Parathyroid adenoma (tissue), 2 donors: ENCODE measurements at regions not wholly inside any gene's neighbourhood (a gene's known extent, or its start where the extent isn't known, plus 50 kb on each side); places are given as distances from the start of the nearest gene placed in this dataset.
"Not testable (repeated sequence)": the region's sequence is repeated elsewhere in the genome, so short reads cannot be mapped to it uniquely, and the experiment has no call there.

Source experiments
- H2AFZ ChIP-seq: fragments of 300-600 bp; sonication (generic); one replicate; pipeline ENCODE4 v1.7.0; 2017; ENCODE audit warnings: antibody characterized with exemption, mild to moderate bottlenecking
- H3K27ac ChIP-seq: fragments of 300-600 bp; sonication (generic); one replicate; pipeline ENCODE4 v1.7.0; 2017
- H3K27me3 ChIP-seq: fragments of 300-600 bp; sonication (generic); one replicate; pipeline ENCODE4 v1.7.0; 2017; ENCODE audit warnings: low read length; ENCODE audit not compliant: control insufficient read depth, insufficient read depth
- H3K36me3 ChIP-seq: fragments of 300-600 bp; sonication (generic); one replicate; pipeline ENCODE4 v1.7.0; 2017; ENCODE audit warnings: low read length; ENCODE audit not compliant: control insufficient read depth, insufficient read depth
- H3K4me1 ChIP-seq: fragments of 300-600 bp; sonication (generic); one replicate; pipeline ENCODE4 v1.7.0; 2017; ENCODE audit warnings: control low read depth
- H3K4me2 ChIP-seq: fragments of 300-600 bp; sonication (generic); one replicate; pipeline ENCODE4 v1.7.0; 2017; ENCODE audit warnings: low read length
- H3K4me3 ChIP-seq: fragments of 300-600 bp; sonication (generic); one replicate; pipeline ENCODE4 v1.7.0; 2017; ENCODE audit warnings: low read depth, low read length
- H3K79me2 ChIP-seq: fragments of 300-600 bp; sonication (generic); one replicate; pipeline ENCODE4 v1.7.0; 2017; ENCODE audit warnings: control low read depth
- H3K9ac ChIP-seq: fragments of 300-600 bp; sonication (generic); one replicate; pipeline ENCODE4 v1.7.0; 2017; ENCODE audit warnings: mild to moderate bottlenecking
- H3K9me3 ChIP-seq: fragments of 300-600 bp; sonication (generic); one replicate; pipeline ENCODE4 v1.7.0; 2017; ENCODE audit warnings: low read length; ENCODE audit not compliant: control insufficient read depth
- TF ChIP-seq, protein P1 (sequence below): fragments of 300-600 bp; sonication (generic); IDR thresholded peaks from one replicate; pipeline ENCODE4 v1.7.0; 2017; ENCODE audit warnings: antibody characterized with exemption, mild to moderate bottlenecking
- donor health status: primary hyperparathyroidism.

DNA sequence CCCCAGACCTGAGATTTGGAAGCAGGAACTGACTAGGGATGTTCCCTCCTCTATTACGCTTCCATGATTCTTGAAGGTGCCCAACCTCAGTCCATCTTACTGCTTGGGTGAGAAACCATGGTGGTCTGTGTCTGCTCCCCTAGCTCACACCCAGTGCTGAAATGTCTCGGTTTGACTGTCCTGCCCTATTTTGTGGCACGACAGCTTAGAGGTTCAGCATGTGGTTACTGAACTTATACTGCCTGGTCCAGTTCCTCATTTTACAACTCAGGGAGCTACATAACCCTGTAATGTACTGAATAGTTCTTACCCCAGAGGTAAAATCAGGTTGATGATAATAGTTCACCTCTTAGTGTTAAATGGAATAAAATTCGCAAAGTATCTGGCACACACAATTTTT is 203.1 kb downstream of the RBM46 start:
- Histone ChIP-seq H3K36me3 (no peaks in the 10 kb centered on the region), H3K27ac (no peak overlapping the region), H3K9me3 (no peaks in the 10 kb centered on the region), H3K4me3 (no peak overlapping the region), H3K79me2 (no peaks in the 10 kb centered on the region), H3K27me3 (no peaks in the 10 kb centered on the region), H2AFZ (no peak overlapping the region), H3K4me1 (no peaks in the 10 kb centered on the region), H3K4me2 (no peak overlapping the region), H3K9ac (no peak overlapping the region)
- TF ChIP-seq, protein P1, sequence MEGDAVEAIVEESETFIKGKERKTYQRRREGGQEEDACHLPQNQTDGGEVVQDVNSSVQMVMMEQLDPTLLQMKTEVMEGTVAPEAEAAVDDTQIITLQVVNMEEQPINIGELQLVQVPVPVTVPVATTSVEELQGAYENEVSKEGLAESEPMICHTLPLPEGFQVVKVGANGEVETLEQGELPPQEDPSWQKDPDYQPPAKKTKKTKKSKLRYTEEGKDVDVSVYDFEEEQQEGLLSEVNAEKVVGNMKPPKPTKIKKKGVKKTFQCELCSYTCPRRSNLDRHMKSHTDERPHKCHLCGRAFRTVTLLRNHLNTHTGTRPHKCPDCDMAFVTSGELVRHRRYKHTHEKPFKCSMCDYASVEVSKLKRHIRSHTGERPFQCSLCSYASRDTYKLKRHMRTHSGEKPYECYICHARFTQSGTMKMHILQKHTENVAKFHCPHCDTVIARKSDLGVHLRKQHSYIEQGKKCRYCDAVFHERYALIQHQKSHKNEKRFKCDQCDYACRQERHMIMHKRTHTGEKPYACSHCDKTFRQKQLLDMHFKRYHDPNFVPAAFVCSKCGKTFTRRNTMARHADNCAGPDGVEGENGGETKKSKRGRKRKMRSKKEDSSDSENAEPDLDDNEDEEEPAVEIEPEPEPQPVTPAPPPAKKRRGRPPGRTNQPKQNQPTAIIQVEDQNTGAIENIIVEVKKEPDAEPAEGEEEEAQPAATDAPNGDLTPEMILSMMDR, result no peak

DNA sequence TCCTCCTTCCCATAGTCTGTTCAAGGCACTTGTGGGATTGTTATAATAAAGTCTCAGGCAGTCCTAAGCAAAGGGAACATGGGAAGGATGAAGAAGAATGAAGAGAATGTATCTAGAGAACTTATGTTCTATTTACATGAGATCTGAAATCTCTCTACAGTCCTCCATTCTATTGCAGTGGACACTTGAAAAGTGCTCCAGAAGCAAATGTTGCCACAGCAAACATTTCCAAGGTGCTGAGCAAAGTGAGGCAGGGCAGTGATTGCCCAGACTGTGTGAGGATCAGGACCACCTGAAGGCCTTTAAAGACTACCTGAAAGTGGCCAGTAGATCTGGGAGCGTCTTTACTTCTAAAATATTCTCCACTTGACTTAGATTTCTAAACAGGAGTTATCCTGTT is 203.5 kb downstream of the RBM46 start:
- no peaks in the 10 kb centered on the region for H3K27me3 ChIP-seq
- no peaks in the 10 kb centered on the region for H3K9me3 ChIP-seq
- H3K27ac ChIP-seq, result no peak overlapping the region
- TF ChIP-seq, protein P1, result no peak
- no peaks in the 10 kb centered on the region for H3K4me1 ChIP-seq
- no peak overlapping the region for H3K9ac ChIP-seq
- no peak overlapping the region for H3K4me3 ChIP-seq
- H2AFZ ChIP-seq, result no peak overlapping the region
- no peak overlapping the region for H3K4me2 ChIP-seq
- no peaks in the 10 kb centered on the region for H3K36me3 ChIP-seq
- H3K79me2 ChIP-seq, result no peaks in the 10 kb centered on the region

DNA sequence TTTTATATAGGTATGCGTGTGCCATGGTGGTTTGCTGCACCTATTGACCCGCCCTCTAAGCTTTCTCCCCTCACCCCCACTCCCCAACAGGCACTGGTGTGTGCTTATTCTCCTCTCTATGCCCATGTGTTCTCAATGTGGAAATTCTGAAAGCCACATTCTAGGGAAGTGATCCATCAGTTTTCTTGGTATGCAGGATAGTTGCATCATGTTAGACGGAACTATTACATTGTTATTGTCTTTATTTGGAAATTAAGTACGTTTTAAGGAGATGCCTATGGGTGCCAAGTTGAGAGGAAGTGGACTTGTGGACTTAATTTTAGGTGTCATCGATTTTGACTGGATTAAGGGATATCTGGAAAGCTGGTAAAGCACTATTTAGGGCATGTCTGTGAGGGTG is 204.6 kb downstream of the RBM46 start:
- Histone ChIP-seq H3K9me3 (no peaks in the 10 kb centered on the region), H3K36me3 (no peaks in the 10 kb centered on the region), H3K79me2 (no peaks in the 10 kb centered on the region), H2AFZ (no peak overlapping the region), H3K4me2 (no peak overlapping the region), H3K27me3 (no peaks in the 10 kb centered on the region), H3K9ac (no peak overlapping the region), H3K4me3 (no peak overlapping the region), H3K4me1 (no peaks in the 10 kb centered on the region), H3K27ac (no peak overlapping the region)
- TF ChIP-seq, protein P1, result no peak

DNA sequence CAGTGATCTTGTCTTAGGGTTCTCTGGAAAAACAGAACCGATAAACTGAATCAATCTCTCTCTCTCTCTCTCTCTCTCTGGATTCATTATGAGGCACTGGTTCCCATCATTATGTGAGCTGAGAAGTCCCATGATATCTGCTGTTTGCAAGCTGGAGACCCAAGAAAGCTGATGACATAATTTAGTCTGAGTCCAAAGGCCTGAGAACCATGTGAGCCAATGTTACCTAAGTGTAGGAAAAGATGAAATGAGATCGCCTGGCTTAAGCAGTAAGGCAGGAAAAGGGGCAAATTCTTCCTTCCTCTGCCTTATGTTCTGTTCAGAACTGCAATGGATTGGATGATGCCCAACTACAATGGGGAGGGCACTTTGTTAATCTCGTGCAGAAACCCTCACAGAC is 207.4 kb downstream of the RBM46 start:
- Histone ChIP-seq H3K27me3 (no peaks in the 10 kb centered on the region), H3K9me3 (no peaks in the 10 kb centered on the region)

DNA sequence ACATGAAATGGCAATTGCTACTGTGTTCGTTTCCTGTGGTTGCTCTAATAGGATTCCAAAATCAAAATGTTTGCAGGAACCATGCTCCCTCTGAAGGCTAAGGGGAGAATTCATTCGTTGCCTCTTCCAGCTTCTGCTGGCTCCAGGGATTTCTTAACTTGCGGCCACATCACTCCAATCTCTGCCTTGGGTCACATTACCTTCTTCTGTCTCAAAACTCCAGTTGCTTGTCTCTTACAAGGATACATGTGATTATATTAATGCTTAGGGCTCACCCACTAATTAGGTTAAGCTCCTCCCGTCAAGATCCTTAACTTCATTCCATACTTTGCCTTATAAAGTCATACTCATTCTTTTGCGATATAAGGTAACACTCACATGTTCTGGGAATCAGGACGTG is 208.4 kb downstream of the RBM46 start:
- TF ChIP-seq, protein P1, result no peak
- no peak overlapping the region for H3K9ac ChIP-seq

More for the DNA sequence above, 207.4 kb downstream of the RBM46 start:
- no peak overlapping the region for H2AFZ ChIP-seq
- no peak overlapping the region for H3K4me2 ChIP-seq
- H3K4me1 ChIP-seq, result no peaks in the 10 kb centered on the region
- H3K79me2 ChIP-seq, result no peaks in the 10 kb centered on the region
- H3K4me3 ChIP-seq, result no peak overlapping the region
- no peak overlapping the region for H3K27ac ChIP-seq
- TF ChIP-seq, protein P1, result no peak
- no peak overlapping the region for H3K9ac ChIP-seq
- H3K36me3 ChIP-seq, result no peaks in the 10 kb centered on the region

DNA sequence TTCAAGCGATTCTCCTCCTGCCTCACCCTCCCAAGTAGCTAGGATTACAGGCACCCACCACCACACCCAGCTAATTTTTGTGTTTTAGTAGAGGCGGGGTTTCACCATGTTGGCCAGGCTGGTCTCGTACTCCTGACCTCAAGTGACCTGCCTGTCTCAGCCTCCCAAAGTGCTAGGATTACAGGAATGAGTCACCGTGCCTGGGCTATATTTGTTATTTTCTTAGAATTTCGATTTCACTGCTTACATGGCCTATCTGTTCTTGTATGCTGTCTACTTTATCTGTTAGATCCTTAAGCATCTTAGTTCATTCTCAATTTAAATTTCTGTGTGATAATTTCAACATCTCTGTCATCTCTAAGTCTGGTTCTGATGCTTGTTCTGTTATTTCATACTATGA is 210.6 kb upstream of the NPY2R start:
- not testable (repeated sequence) for H3K36me3 ChIP-seq, H3K79me2 ChIP-seq, H3K9ac ChIP-seq, H2AFZ ChIP-seq, H3K27ac ChIP-seq, H3K4me1 ChIP-seq, H3K27me3 ChIP-seq, H3K4me3 ChIP-seq, H3K4me2 ChIP-seq, H3K9me3 ChIP-seq

More for the DNA sequence above, 208.4 kb downstream of the RBM46 start:
- no peaks in the 10 kb centered on the region for H3K4me1 ChIP-seq
- no peaks in the 10 kb centered on the region for H3K27me3 ChIP-seq
- no peaks in the 10 kb centered on the region for H3K79me2 ChIP-seq
- no peak overlapping the region for H3K27ac ChIP-seq
- no peak overlapping the region for H3K4me2 ChIP-seq
- H3K36me3 ChIP-seq, result no peaks in the 10 kb centered on the region
- no peak overlapping the region for H2AFZ ChIP-seq
- no peaks in the 10 kb centered on the region for H3K9me3 ChIP-seq
- no peak overlapping the region for H3K4me3 ChIP-seq
